ENCODE measurements at regions not wholly inside any gene's neighbourhood (a gene's known extent, or its start where the extent isn't known, plus 50 kb on each side); places are given as distances from the start of the nearest gene placed in this dataset.

- TF ChIP-seq POLR2A (IDR thresholded peaks at IDR 0.05): no peak
- TF ChIP-seq, protein P1, sequence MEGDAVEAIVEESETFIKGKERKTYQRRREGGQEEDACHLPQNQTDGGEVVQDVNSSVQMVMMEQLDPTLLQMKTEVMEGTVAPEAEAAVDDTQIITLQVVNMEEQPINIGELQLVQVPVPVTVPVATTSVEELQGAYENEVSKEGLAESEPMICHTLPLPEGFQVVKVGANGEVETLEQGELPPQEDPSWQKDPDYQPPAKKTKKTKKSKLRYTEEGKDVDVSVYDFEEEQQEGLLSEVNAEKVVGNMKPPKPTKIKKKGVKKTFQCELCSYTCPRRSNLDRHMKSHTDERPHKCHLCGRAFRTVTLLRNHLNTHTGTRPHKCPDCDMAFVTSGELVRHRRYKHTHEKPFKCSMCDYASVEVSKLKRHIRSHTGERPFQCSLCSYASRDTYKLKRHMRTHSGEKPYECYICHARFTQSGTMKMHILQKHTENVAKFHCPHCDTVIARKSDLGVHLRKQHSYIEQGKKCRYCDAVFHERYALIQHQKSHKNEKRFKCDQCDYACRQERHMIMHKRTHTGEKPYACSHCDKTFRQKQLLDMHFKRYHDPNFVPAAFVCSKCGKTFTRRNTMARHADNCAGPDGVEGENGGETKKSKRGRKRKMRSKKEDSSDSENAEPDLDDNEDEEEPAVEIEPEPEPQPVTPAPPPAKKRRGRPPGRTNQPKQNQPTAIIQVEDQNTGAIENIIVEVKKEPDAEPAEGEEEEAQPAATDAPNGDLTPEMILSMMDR (IDR thresholded peaks at IDR 0.05): no peak
These were observed 368.3 kb upstream of the ESRRG start for GRCh38 chr1:217091561-217091960.
